ENCODE measurements at regions not wholly inside any gene's neighbourhood (a gene's known extent, or its start where the extent isn't known, plus 50 kb on each side); places are given as distances from the start of the nearest gene placed in this dataset.

DNA sequence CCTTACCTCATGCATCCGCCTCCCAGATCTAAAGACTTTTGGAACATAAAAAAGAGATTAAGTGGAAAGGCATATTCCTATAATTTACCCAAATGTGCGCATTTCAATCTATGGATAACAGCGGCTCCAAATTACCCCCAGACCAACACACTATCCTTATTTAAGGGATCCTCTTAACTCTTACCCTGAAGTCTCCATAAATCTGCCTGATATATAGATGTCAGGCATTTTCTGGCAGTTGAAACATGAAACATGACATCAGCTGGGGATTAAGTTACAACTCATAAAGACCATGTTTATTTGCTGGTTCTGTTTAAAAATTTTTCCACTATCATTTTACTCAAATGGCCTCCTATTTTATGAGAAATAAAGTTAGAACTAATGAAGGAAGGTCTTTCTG, 478.5 kb upstream of the SALL1 start:
- ATAC-seq (no peak), DNase-seq (no peak)
- H3K36me3 Mint-ChIP-seq (ENCODE audit: insufficient read depth): no peaks in the 10 kb centered on the region
- peaks cover 14% of the 10 kb centered on the region for H3K9me3 Mint-ChIP-seq
- no peak overlapping the region for H3K4me3 Mint-ChIP-seq
- H3K4me1 Mint-ChIP-seq (ENCODE audit: low read depth): no peaks in the 10 kb centered on the region
- H3K27me3 Mint-ChIP-seq (ENCODE audit: low read depth): no peaks in the 10 kb centered on the region

DNA sequence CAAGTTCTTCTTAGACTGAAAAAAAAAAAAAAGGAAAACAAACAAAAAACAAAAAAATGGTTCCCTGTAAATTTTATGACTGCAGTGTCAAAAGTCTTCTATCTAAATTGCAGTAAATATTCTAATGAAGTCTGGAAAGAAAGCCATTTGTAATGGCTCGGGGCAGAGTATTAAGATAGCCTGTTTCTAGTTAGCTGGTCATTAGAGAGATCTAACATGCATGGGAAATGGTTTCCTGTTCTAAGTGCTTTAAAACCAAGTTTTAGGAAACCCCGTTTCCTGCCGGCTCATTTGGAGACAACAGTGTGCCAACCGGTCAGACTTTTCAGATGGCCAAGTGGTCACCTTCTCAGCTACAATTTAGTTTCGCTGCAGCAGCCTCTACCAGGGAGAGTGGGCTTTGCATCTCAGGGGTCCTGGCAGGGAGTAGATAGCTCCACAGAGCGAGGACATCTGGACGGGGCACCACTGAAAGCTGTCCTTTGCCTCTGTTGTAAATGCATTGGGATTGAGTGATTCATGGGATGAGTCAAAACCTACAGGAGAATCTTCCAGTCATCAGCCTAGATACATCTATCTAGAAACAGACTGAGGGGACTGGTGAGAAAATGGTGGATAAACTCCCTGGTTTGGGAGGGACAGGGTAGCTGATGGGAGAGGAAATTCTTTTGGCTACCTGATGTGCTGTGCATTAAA, 473.2 kb upstream of the SALL1 start:
- Mint-ChIP-seq H3K4me1 (ENCODE audit: low read depth) (no peaks in the 10 kb centered on the region), H3K27me3 (ENCODE audit: low read depth) (no peaks in the 10 kb centered on the region), H3K4me3 (no peak overlapping the region), H3K36me3 (ENCODE audit: insufficient read depth) (no peaks in the 10 kb centered on the region), H3K9me3 (peaks cover 18% of the 10 kb centered on the region)
- ATAC-seq (no peak), DNase-seq (no peak)

DNA sequence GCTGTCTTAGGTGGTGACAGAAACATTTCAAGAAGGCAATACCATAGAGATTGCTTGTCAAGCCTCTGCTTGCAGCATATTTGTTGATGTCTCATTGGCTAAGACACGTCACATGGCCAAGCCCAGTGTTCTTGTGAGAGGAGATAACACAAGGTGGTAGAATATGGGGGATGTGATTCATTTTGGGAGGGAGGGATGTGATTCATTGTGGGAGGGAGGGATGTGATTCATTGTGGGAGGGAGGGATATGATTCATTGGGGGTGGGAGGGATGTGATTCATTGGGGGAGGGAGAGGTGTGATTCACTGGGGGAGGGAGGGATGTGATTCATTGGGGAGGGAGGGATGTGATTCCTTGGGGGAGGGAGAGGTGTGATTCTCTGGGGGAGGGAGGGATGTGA, 470.5 kb upstream of the SALL1 start:
- DNase-seq (no peak), ATAC-seq (no peak)
- Mint-ChIP-seq H3K36me3 (ENCODE audit: insufficient read depth) (no peaks in the 10 kb centered on the region), H3K27me3 (ENCODE audit: low read depth) (no peaks in the 10 kb centered on the region), H3K9me3 (peaks cover 21% of the 10 kb centered on the region), H3K4me3 (no peak overlapping the region), H3K4me1 (ENCODE audit: low read depth) (no peaks in the 10 kb centered on the region)

DNA sequence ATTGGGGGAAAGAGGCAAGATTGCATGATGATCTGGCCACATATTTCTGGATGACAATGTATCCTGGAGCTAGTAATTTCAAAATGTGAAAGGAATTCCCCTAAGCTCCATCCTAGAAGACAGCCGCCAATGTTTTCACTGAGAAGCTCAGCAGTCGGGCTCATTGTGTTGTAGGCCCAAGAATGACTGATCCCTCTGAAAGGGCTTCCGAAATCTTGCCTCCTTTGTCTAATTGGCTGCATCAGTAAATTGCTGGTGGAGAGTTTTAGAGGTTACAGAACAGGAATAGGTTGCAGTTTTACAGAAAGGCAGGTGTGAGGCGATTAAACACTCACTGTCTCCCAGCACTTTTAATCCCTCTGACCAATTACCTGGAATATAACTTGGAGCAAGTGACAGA, 464.1 kb upstream of the SALL1 start:
- ATAC-seq (no peak), DNase-seq (no peak)
- Mint-ChIP-seq H3K9me3 (peaks cover 10% of the 10 kb centered on the region), H3K36me3 (ENCODE audit: insufficient read depth) (no peaks in the 10 kb centered on the region), H3K27me3 (ENCODE audit: low read depth) (no peaks in the 10 kb centered on the region), H3K4me3 (no peak overlapping the region), H3K4me1 (ENCODE audit: low read depth) (no peaks in the 10 kb centered on the region)

DNA sequence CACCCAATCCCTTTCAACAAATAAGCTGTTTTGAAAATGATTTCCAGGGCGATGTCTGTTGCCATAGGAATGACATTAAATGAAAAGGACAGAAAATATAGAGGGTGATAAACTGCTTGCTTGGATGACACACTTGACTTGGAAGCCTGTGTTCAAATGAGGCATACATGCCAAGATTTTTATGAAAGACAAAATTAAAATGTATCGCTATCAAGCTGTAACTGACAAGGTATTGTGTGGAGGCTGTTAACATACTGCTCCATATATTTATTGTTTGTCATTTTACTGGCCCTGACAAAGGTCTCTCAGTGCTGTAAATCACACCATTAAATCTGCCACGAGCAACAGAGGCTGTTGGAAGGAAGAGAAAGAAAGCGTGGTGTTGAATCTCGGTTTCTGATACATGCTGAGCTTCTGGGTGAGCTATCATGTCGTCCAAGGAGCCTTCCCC, 456.2 kb upstream of the SALL1 start:
- H3K27me3 Mint-ChIP-seq (ENCODE audit: low read depth): no peaks in the 10 kb centered on the region
- DNase-seq (no peak), ATAC-seq (no peak)
- H3K4me1 Mint-ChIP-seq (ENCODE audit: low read depth): no peaks in the 10 kb centered on the region
- H3K36me3 Mint-ChIP-seq (ENCODE audit: insufficient read depth): no peaks in the 10 kb centered on the region
- H3K9me3 Mint-ChIP-seq: peaks cover 15% of the 10 kb centered on the region
- no peak overlapping the region for H3K4me3 Mint-ChIP-seq

DNA sequence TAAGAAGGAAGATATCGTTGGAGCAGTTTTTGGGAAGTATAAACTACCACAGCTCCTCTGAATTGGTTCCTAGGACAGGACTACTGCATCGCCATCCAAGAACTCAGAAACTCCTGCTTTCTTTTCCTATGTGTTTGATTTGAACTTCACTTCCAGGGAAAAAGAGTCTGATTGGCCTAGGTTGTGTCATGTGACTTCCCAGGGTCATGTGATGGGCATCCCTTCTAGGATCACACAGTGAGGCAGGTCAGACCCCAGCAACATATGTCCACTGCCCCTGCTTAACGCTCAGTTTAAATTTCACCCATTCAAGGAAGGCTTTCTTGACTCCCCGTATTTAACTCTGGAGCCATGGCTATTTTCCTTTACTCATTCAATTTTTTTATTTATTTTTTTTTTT, 445.2 kb upstream of the SALL1 start:
- H3K4me1 Mint-ChIP-seq (ENCODE audit: low read depth): no peaks in the 10 kb centered on the region

DNA sequence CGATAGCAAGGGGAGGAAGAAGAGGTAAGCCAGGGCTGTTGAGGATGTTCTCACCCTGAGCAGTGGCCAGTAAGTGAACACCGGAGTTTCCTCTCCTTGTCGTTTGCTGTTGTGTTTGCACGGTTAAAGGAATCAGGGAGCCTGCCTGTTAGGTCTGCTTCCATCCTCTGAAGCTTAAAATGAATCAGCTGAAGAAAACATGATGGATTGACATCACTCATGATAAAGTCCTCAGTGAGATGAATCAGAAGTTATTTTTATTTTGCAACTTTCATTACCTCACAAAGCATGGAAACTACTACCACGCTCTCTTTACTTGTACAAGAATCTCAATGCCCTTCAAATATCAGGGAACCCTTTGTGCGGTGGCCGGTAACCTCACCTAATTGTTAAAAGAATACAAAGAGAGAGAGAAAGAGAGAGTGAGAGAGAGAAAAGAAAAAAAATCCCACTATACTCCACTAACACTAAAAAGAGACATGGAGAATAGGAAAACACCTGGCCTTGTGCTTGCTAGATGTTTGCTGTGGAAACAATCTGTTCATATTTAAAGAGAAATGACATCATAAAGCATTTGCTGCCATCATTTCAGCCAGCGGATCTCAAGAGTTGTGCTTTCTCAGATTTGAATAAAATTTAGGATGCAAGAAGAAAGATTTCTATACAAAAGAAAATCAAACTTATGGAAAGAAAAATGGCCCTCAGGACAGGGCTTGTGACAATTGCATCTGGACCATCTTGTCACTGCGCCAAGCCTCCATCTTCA, 441.6 kb upstream of the SALL1 start:
- no peaks in the 10 kb centered on the region for H3K36me3 Mint-ChIP-seq (ENCODE audit: insufficient read depth)
- H3K27me3 Mint-ChIP-seq (ENCODE audit: low read depth): no peaks in the 10 kb centered on the region
- no peaks in the 10 kb centered on the region for H3K9me3 Mint-ChIP-seq
- no peaks in the 10 kb centered on the region for H3K4me1 Mint-ChIP-seq (ENCODE audit: low read depth)
- no peak for ATAC-seq
- DNase-seq: no peak
- no peak overlapping the region for H3K4me3 Mint-ChIP-seq

More for the DNA sequence above, 445.2 kb upstream of the SALL1 start:
- no peak for DNase-seq
- Mint-ChIP-seq H3K9me3 (peaks cover 6% of the 10 kb centered on the region), H3K27me3 (ENCODE audit: low read depth) (no peaks in the 10 kb centered on the region), H3K4me3 (no peak overlapping the region), H3K36me3 (ENCODE audit: insufficient read depth) (no peaks in the 10 kb centered on the region)
- no peak for ATAC-seq

DNA sequence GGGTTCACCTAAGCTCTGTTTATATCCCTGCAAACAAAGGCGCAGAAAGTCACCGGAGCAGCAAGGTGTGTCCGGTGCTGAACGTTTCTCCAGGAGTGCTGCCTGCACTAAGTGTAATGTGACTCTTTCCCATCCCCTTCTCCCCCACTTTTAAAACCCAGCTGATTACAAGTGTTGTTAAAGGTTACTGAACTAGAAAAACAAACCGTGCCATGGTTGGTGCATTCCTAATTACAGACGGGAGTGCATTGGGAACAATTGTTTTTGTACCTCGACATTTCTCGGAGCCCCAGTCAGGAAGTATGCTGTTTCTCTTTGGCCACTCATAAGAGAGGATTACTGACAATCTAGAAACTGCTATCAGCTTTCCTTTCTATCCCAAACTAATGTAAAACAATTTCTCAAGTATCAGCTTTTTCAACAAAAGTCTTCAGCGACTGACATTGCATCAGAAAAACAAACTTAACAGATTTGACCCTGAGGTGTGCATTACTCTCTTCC, 441.0 kb upstream of the SALL1 start:
- H3K9me3 Mint-ChIP-seq: no peaks in the 10 kb centered on the region
- no peaks in the 10 kb centered on the region for H3K36me3 Mint-ChIP-seq (ENCODE audit: insufficient read depth)
- no peak for DNase-seq
- ATAC-seq: no peak
- no peaks in the 10 kb centered on the region for H3K4me1 Mint-ChIP-seq (ENCODE audit: low read depth)
- no peaks in the 10 kb centered on the region for H3K27me3 Mint-ChIP-seq (ENCODE audit: low read depth)
- no peak overlapping the region for H3K4me3 Mint-ChIP-seq

DNA sequence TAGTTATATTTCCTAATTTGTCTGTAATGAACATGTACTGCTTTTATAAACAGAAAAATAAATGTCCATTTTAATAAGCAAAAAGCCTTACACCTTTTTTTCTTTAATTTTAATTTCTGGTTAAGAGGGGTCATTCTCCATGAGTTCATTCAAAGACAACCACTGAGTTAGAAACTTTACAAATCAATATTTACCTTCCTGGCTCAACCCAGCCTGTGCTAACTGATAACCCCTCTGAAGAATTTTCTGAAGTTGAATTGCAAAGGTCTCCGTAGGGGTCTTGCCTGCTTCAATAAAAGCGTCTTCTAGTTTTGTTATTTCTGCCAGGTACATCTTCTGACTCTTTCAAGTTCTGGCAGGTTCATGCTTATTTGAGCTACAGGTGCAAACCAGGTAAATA, 440.4 kb upstream of the SALL1 start:
- H3K27me3 Mint-ChIP-seq (ENCODE audit: low read depth): no peaks in the 10 kb centered on the region
- ATAC-seq: no peak

DNA sequence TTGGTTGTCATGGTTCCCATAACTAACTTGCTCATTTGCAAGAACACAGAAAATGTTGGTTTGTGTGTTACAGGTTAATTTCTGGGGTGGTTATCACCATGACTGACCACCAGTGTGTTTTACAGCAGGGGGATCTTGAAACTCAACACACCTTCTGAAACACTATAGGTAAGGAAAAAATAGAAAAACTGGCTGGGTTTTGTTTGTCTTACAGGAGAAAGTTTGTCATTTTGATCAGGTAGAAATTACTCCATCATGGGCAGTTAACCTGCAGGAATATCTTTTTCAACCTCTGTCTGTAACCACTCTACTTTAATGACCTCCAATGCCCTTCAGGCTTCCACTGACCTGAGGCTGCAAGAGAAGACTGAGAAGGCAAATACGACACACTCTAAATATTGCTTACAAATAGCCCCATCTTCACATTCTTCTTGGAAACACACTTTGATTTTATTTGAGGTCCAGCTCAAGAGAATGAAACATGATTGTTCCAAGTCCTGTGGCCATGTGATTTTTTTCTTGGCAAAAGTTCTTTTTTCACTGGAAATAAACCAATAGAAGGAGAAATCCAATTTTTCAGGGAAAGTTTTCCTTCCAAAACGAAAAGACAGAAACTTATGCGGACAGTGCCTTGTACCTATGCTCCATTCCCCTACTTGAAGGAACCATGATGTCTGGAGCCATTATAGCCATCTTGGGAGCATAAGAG, 428.7 kb upstream of the SALL1 start:
- no peak for ATAC-seq

More for the DNA sequence above, 440.4 kb upstream of the SALL1 start:
- H3K9me3 Mint-ChIP-seq: no peaks in the 10 kb centered on the region
- H3K36me3 Mint-ChIP-seq (ENCODE audit: insufficient read depth): no peaks in the 10 kb centered on the region
- DNase-seq: no peak
- no peak overlapping the region for H3K4me3 Mint-ChIP-seq
- no peaks in the 10 kb centered on the region for H3K4me1 Mint-ChIP-seq (ENCODE audit: low read depth)

DNA sequence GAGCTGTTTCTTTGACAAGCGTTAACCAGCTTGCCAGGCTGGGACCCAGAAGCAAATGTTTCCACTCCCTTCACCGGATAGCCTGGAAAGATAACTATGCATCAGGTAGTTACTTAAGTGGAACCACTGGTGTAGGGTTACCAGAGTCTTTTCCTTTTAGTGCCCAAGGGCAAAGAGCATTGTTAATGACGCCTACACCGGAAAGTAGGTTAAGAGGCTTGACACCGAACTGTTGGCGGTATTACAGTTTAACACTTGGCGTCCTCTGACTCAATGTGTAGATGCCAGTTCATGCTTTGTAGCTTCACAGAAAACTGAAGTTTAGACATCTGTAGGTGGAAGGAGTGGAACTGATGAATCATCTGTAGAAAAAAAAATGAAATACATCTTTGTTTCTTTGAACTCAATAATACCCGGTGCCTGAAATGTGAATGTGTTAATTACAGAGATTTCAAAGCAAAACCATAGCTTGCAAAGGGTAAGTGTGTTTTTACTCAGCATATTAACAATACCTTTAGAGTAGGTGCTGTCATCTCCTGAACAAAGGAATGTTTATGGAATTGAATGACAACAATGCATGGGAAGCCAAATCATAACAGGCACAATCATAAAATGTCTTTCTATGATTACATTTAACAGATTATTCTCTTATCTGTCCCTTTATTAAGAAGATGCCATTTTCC, 426.7 kb upstream of the SALL1 start:
- H3K27me3 Mint-ChIP-seq (ENCODE audit: low read depth): no peaks in the 10 kb centered on the region
- no peaks in the 10 kb centered on the region for H3K4me1 Mint-ChIP-seq (ENCODE audit: low read depth)
- no peaks in the 10 kb centered on the region for H3K36me3 Mint-ChIP-seq (ENCODE audit: insufficient read depth)
- peaks cover 8% of the 10 kb centered on the region for H3K9me3 Mint-ChIP-seq
- DNase-seq (no peak), ATAC-seq (no peak)
- no peak overlapping the region for H3K4me3 Mint-ChIP-seq

More for the DNA sequence above, 428.7 kb upstream of the SALL1 start:
- Mint-ChIP-seq H3K27me3 (ENCODE audit: low read depth) (no peaks in the 10 kb centered on the region), H3K36me3 (ENCODE audit: insufficient read depth) (no peaks in the 10 kb centered on the region), H3K9me3 (no peaks in the 10 kb centered on the region), H3K4me1 (ENCODE audit: low read depth) (no peaks in the 10 kb centered on the region), H3K4me3 (no peak overlapping the region)
- no peak for DNase-seq

DNA sequence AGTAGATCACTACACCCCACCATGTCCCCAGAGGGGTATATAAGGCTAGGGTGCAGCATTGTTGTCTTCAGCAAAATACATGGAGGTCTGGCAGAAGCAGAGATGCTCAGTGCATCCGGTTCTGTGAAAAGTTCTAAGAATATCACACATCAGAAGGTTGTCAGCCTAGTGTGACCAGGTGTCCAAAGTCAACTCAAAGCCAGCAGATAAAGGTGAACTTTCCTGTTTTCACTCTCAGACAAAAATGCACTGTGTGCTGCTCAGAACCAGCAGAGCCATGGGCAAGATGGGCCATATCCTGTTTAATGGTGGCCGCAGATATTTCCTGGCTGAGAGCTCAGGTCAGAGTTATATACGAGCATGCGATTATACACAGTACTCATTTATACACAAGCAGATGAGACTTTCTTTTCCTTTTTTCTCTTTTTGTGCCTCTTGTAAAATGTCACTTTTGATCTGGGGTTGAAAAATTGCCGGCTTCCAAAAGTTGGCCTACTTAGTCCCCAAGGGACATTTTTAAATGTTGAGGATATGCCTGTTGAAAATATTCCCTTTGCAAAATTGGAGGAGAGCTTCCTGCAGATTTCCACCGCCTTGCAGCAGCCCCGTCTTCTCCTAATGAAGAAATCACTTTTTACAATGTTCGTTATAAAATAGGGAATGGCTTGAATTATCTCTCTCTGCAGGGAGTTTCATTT, 425.6 kb upstream of the SALL1 start:
- Mint-ChIP-seq H3K36me3 (ENCODE audit: insufficient read depth) (no peaks in the 10 kb centered on the region), H3K4me1 (ENCODE audit: low read depth) (no peaks in the 10 kb centered on the region), H3K27me3 (ENCODE audit: low read depth) (no peaks in the 10 kb centered on the region), H3K4me3 (no peak overlapping the region), H3K9me3 (peaks cover 8% of the 10 kb centered on the region)
- ATAC-seq (no peak), DNase-seq (no peak)

DNA sequence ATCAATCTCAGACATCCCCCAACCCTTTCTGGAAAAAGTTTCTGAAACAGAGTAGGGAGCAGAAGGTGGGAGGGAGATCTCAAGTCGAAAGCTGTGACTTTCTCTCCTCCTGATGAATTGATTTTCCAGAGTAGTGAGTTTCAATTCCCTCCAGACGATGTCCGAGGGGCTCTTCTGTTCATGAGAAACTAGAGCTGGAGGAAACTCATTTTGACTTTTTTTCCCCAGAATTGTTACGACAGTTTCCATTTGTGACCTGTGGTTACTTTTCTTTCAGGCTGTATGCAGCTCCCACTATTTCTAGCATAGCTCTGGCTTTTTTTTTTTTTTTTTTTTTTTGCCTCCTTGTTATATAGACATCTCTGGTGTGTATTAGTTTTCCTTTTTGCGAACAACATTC, 422.1 kb upstream of the SALL1 start:
- Mint-ChIP-seq H3K4me1 (ENCODE audit: low read depth) (no peaks in the 10 kb centered on the region), H3K9me3 (peaks cover 14% of the 10 kb centered on the region), H3K4me3 (no peak overlapping the region), H3K36me3 (ENCODE audit: insufficient read depth) (no peaks in the 10 kb centered on the region), H3K27me3 (ENCODE audit: low read depth) (no peaks in the 10 kb centered on the region)
- no peak for ATAC-seq
- no peak for DNase-seq

Measured in activated T-cell treated with anti-CD3 and anti-CD28 coated beads, Interleukin-2, amount 50 U/mL, for 4 hours (primary cell).